NCI-H345 (cell line): ENCODE measurements at regions not wholly inside any gene's neighbourhood (a gene's known extent, or its start where the extent isn't known, plus 50 kb on each side); places are given as distances from the start of the nearest gene placed in this dataset.
A peak's percentile ranks its signal among the peaks of the same experiment; 100 is the strongest.

ENCODE experiments used
- DNase-seq: peaks from one replicate; lab custom pipeline; 2025; lab: John Stamatoyannopoulos, UW

DNA sequence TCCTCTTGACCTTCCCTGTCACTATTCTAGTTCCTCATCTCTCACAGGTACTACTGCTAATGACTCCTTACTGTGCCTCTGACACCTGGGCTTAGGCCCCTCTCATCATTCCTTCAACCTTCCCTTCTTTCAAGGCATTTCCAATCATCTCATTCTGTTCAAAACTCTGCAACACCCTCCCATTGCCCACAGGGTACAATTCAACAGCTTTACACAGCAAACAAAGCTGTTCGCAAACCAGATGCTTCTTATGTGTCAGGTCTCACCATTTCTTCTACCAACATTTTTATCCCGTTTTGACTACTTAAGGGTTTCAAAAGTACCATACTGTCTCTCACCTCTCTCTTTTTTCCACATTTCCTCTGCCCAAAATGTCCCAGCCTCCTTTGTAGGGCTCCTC lies 84.4 kb upstream of the ID4 start:
- DNase-seq = peak; percentile 40

GRCh38 chr6:19753826-19754225 lies 83.3 kb upstream of the ID4 start:
- DNase-seq = peak; percentile 70

GRCh38 chr6:19754686-19755085 lies 82.5 kb upstream of the ID4 start:
- DNase-seq = no peak

GRCh38 chr6:19755181-19755580 lies 82.0 kb upstream of the ID4 start:
- no peak for DNase-seq

DNA sequence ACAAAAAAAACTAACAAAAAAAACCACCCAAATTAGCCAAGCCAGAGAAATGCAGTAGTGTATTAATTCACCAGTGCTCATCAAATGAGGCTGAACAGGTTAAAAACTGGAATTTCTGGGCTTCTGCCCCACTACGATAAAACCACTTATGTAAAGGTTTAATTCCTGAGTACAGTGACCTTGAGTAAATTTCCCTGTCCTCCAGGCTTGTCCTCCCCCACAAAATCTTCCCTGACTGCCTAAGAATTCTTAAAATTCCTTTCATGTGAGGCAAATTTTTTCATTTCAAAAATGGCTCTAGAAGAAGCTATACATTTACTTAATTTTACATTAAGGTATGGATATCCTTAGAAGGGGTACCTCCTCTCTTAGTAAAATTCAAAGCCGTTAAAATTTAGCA lies 80.1 kb upstream of the ID4 start:
- no peak for DNase-seq

DNA sequence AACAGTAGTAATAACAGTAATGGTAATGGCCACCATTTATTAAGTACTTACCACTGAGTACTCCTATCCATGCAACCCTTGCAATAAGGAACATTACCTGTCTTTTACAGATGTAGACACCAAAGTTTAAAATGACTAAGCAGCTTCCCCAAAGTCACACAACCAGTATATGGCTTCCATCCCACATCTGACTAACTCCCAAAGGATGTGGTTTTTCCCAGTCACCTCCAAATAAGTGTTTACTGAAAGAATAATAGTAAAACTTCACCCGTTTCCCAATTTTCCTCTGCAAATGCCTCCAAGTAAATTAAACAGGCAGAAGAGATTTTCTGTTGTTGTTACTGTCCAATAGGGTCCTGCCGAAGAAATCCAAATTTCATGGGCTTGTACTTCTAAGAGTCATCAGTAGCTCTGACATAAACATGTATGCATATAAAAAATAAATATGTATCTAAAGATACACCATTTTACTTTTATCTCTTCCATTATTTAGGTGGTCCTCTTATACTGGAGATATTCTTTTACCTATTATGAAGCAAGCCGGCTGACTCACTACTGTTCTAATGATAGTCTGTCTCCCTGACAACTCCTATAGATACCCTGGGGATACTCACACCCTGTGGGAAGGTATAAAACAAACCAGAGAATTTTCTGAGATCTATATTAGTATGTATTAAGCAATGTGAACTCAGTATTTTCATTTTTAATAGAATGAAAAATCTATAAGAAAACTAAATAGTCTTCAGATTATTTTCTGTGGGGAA lies 77.9 kb upstream of the ID4 start:
- DNase-seq = no peak

GRCh38 chr6:19761121-19761520 lies 76.0 kb upstream of the ID4 start:
- DNase-seq = no peak

GRCh38 chr6:19771753-19772336 lies 65.3 kb upstream of the ID4 start:
- DNase-seq = no peak

DNA sequence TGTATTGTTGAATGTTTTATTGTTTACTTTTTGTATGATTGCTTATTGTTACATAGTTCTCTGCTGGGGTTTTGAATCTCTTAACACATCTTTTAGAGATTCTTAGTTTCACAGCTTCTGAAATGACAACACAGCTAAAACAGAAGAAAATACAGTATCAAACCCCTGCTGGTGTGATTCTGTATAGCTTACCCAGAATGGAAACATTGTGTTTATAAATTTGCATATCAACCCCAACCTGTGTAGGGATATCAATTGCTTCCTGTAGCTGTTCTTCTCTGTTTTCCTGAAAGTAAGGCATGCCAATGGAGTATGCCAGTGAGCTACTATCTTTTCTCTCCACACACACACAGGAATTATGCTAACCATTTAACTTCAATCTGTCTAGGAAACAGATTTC lies 64.3 kb upstream of the ID4 start:
- no peak for DNase-seq

- DNase-seq = no peak
These were observed 55.9 kb upstream of the ID4 start for GRCh38 chr6:19781269-19781668.

GRCh38 chr6:19782588-19782987 lies 54.6 kb upstream of the ID4 start:
- DNase-seq = no peak
